Activated naive CD8-positive, alpha-beta T cell (primary cell): ENCODE measurements at regions not wholly inside any gene's neighbourhood (a gene's known extent, or its start where the extent isn't known, plus 50 kb on each side); places are given as distances from the start of the nearest gene placed in this dataset.

Source experiments
- H3K27ac Mint-ChIP-seq: one replicate; pipeline ENCODE4 v1.8.0; 2021; ENCODE audit warnings: mixed read lengths
- H3K27me3 Mint-ChIP-seq: one replicate; pipeline ENCODE4 v1.8.0; 2021; ENCODE audit warnings: mixed read lengths
- H3K36me3 Mint-ChIP-seq: one replicate; pipeline ENCODE4 v1.8.0; 2021; ENCODE audit warnings: mixed read lengths
- H3K4me1 Mint-ChIP-seq: one replicate; pipeline ENCODE4 v1.8.0; 2021; ENCODE audit warnings: low read depth, mixed read lengths
- H3K4me3 Mint-ChIP-seq: one replicate; pipeline ENCODE4 v1.8.0; 2021; ENCODE audit warnings: mild to moderate bottlenecking, mixed read lengths
- H3K9me3 Mint-ChIP-seq: one replicate; pipeline ENCODE4 v1.8.0; 2021; ENCODE audit warnings: low read depth, mixed read lengths

DNA sequence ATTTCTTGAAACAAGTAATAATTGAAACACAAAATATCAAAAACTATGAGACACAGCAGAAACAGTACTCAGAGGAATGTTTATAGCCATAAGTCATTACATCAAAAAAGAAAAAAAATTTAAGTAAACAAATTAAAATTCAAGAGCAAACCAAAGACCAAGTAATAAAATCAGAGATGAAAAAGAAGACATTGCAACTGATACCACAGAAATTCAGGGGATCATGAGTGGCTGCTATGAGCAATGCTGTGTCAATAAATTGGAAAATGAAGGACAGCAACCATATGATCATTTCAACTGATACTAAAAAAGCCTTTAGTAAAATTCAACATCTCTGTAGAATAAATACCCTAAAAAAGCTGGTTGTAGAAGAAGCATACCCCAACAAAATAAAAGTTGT is 644.1 kb upstream of the BCHE start:
- no peaks in the 10 kb centered on the region for H3K9me3 Mint-ChIP-seq
- no peak overlapping the region for H3K4me3 Mint-ChIP-seq
- H3K27me3 Mint-ChIP-seq, result no peaks in the 10 kb centered on the region
- no peaks in the 10 kb centered on the region for H3K36me3 Mint-ChIP-seq
- no peak overlapping the region for H3K27ac Mint-ChIP-seq
- no peaks in the 10 kb centered on the region for H3K4me1 Mint-ChIP-seq

- no peaks in the 10 kb centered on the region for H3K27me3 Mint-ChIP-seq
- no peaks in the 10 kb centered on the region for H3K36me3 Mint-ChIP-seq
- H3K9me3 Mint-ChIP-seq, result no peaks in the 10 kb centered on the region
- H3K4me3 Mint-ChIP-seq, result no peak overlapping the region
- no peaks in the 10 kb centered on the region for H3K4me1 Mint-ChIP-seq
- no peak overlapping the region for H3K27ac Mint-ChIP-seq
Observed at GRCh38 chr3:166478356-166478755, 641.1 kb upstream of the BCHE start.

GRCh38 chr3:166473501-166473900 is 636.3 kb upstream of the BCHE start:
- Mint-ChIP-seq H3K4me3 (no peak overlapping the region), H3K4me1 (no peaks in the 10 kb centered on the region), H3K9me3 (no peaks in the 10 kb centered on the region), H3K36me3 (no peaks in the 10 kb centered on the region), H3K27me3 (no peaks in the 10 kb centered on the region), H3K27ac (no peak overlapping the region)

- no peaks in the 10 kb centered on the region for H3K9me3 Mint-ChIP-seq
- no peak overlapping the region for H3K4me3 Mint-ChIP-seq
Observed at GRCh38 chr3:166472015-166472414, 634.8 kb upstream of the BCHE start.

DNA sequence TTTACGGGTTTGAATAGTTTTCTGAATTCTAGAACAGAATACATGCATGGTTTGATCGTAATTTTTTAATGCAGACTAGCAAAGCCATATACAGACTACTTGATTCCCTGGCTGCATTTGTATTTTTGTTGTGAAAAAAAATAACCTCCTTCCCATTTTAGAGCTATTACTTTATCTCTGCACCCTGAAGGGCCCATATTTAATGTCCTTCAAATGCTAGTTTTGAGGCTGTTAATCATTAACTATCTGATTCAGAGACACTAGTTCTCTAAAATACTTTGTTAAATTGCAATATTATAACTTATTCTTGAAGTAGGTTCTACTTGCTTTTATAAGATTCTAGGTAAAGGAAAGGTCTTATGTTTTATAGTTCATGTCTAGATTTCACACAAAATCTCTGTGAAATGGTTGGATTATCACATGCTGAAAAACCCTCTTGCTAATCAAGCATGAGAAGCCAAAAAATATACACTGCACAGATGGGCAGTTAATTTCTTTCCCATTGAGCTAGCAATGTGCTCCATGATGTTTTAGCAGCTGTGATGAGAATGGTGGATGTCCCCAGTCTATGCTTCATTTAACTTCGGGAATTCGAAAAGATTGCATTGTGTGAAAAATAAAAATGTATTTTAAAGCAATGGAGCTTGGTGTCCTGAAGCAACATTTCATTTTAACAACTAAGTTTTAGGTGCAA is 634.0 kb upstream of the BCHE start:
- Mint-ChIP-seq H3K4me1 (no peaks in the 10 kb centered on the region), H3K27me3 (no peaks in the 10 kb centered on the region), H3K4me3 (no peak overlapping the region), H3K36me3 (no peaks in the 10 kb centered on the region), H3K27ac (no peak overlapping the region), H3K9me3 (no peaks in the 10 kb centered on the region)

More at GRCh38 chr3:166472015-166472414, 634.8 kb upstream of the BCHE start:
- H3K36me3 Mint-ChIP-seq, result no peaks in the 10 kb centered on the region
- no peaks in the 10 kb centered on the region for H3K4me1 Mint-ChIP-seq
- no peaks in the 10 kb centered on the region for H3K27me3 Mint-ChIP-seq
- H3K27ac Mint-ChIP-seq, result no peak overlapping the region

DNA sequence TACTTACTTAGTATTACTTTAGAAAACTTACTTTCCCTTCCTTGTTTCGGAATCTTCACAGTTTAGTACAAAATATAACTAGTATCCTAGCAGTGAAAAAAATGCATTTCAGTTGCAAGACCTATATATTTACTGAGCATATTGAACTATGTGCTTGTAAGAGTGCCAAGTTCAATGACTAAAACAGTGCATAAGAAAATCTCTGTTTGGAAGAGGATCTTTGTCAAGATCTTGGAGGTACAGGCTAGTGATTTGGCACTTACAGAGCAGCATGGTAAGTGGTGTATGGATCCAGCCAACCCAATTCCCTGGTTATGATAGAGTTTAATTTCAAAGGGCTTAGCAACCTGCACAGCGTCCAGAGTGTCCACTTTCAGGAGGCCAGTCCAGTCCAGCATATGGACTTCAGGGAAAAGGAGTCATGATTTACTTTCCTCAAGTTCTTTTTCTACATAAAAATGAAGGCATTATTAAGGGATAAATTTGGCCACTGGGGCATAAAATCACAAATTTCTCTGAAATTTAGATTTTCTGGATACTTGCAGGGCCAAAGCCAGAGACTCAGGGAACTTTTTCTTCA is 625.8 kb upstream of the BCHE start:
- H3K27ac Mint-ChIP-seq, result no peak overlapping the region
- H3K27me3 Mint-ChIP-seq, result no peaks in the 10 kb centered on the region
- H3K4me1 Mint-ChIP-seq, result no peaks in the 10 kb centered on the region
- H3K9me3 Mint-ChIP-seq, result peaks cover 16% of the 10 kb centered on the region
- no peak overlapping the region for H3K4me3 Mint-ChIP-seq
- H3K36me3 Mint-ChIP-seq, result no peaks in the 10 kb centered on the region

DNA sequence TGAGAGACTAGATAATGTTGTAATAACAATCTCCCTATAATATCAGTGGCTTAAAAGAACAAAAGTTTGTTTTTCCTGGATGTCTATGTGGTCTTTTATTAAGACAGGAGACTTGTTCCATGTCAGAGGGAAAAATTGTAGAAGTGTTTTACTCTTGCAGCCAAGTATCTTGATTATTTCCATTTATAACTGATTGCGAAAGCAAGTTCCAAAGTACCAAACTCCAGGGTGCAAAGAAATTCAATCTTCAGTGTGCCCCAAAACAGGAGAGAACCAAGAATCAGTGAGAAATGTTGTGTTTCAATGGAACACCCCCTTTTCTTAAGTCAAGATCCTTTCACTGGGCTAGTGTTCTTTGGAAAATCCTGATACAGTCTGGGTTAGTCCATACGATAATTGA is 624.4 kb upstream of the BCHE start:
- Mint-ChIP-seq H3K9me3 (peaks cover 24% of the 10 kb centered on the region), H3K27ac (no peak overlapping the region), H3K4me3 (no peak overlapping the region), H3K36me3 (no peaks in the 10 kb centered on the region), H3K27me3 (no peaks in the 10 kb centered on the region), H3K4me1 (no peaks in the 10 kb centered on the region)

DNA sequence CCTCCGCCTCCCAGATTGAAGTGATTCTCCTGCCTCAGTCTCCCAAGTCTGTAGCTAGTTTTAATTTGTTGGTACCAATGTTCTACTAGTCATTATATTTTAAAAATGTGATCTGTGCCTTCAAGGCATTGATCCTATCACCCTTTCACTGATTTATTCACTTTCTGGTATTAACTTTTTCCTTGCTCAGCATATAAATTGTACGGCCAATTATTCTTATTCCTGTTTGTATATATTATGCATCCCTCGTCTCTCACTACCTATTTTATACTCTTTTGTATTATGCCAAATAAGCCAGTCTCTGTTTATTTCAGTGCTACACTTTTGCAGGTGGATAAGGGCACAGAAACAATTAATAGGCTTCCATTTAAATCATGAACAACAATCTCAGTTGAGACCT is 620.2 kb upstream of the BCHE start:
- no peak overlapping the region for H3K27ac Mint-ChIP-seq
- no peaks in the 10 kb centered on the region for H3K36me3 Mint-ChIP-seq
- no peak overlapping the region for H3K4me3 Mint-ChIP-seq
- H3K9me3 Mint-ChIP-seq, result peaks cover 25% of the 10 kb centered on the region
- no peaks in the 10 kb centered on the region for H3K4me1 Mint-ChIP-seq
- H3K27me3 Mint-ChIP-seq, result no peaks in the 10 kb centered on the region

DNA sequence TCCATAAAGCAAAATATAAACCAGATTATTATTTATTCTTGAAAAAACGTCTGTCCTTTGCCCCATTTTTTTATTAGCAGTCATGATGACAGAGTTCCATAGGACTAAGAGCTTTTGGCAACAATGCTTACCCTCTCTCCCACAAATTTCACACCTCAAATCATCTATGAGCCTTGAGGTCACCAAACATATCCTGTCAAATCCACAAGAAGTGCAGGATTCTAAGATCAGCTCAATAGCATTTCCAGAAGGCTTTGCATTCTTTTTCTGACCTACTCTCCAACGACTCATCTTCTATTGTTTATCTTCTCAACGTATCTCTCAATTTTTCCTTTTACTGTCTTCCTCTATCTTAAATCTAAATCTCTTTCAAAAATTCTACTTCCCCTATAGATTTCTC is 619.1 kb upstream of the BCHE start:
- Mint-ChIP-seq H3K27me3 (no peaks in the 10 kb centered on the region), H3K27ac (no peak overlapping the region), H3K9me3 (peaks cover 23% of the 10 kb centered on the region)

GRCh38 chr3:166455744-166456143 is 618.5 kb upstream of the BCHE start:
- H3K36me3 Mint-ChIP-seq, result no peaks in the 10 kb centered on the region
- peaks cover 20% of the 10 kb centered on the region for H3K9me3 Mint-ChIP-seq
- no peaks in the 10 kb centered on the region for H3K4me1 Mint-ChIP-seq
- H3K27ac Mint-ChIP-seq, result no peak overlapping the region
- H3K27me3 Mint-ChIP-seq, result no peaks in the 10 kb centered on the region
- no peak overlapping the region for H3K4me3 Mint-ChIP-seq

More for the DNA sequence above, 619.1 kb upstream of the BCHE start:
- no peak overlapping the region for H3K4me3 Mint-ChIP-seq
- no peaks in the 10 kb centered on the region for H3K36me3 Mint-ChIP-seq
- no peaks in the 10 kb centered on the region for H3K4me1 Mint-ChIP-seq

- Mint-ChIP-seq H3K4me1 (no peaks in the 10 kb centered on the region), H3K27me3 (no peaks in the 10 kb centered on the region), H3K36me3 (no peaks in the 10 kb centered on the region), H3K27ac (no peak overlapping the region), H3K4me3 (no peak overlapping the region), H3K9me3 (peaks cover 16% of the 10 kb centered on the region)
Observed at GRCh38 chr3:166453478-166453877, 616.3 kb upstream of the BCHE start.

- Mint-ChIP-seq H3K36me3 (no peaks in the 10 kb centered on the region), H3K27me3 (no peaks in the 10 kb centered on the region), H3K27ac (no peak overlapping the region), H3K4me3 (no peak overlapping the region), H3K9me3 (peaks cover 10% of the 10 kb centered on the region), H3K4me1 (no peaks in the 10 kb centered on the region)
Observed at GRCh38 chr3:166451997-166452396, 614.8 kb upstream of the BCHE start.

GRCh38 chr3:166447513-166447912 is 610.3 kb upstream of the BCHE start:
- Mint-ChIP-seq H3K36me3 (no peaks in the 10 kb centered on the region), H3K9me3 (peaks cover 10% of the 10 kb centered on the region), H3K27me3 (no peaks in the 10 kb centered on the region), H3K27ac (no peak overlapping the region), H3K4me3 (no peak overlapping the region), H3K4me1 (no peaks in the 10 kb centered on the region)

DNA sequence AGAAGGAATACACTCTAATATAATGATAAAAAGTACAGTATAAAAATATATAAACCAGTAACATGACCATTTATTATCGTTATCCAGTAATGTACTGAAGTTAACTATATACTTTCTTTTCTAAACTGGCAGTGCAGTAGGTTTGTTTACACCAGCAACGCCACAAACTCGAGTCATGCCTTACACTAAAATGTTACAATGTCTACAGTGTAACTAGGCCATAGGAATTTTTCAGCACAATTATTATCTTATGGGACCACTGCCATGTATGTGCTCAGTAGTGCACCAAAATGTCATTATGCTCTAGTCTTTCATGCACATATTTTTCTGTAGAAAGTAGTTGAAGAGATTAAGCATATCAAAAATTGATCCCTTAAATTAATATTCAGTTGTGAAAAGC is 609.8 kb upstream of the BCHE start:
- no peak overlapping the region for H3K27ac Mint-ChIP-seq
- peaks cover 9% of the 10 kb centered on the region for H3K9me3 Mint-ChIP-seq
- no peaks in the 10 kb centered on the region for H3K4me1 Mint-ChIP-seq
- no peak overlapping the region for H3K4me3 Mint-ChIP-seq
- no peaks in the 10 kb centered on the region for H3K36me3 Mint-ChIP-seq
- no peaks in the 10 kb centered on the region for H3K27me3 Mint-ChIP-seq

DNA sequence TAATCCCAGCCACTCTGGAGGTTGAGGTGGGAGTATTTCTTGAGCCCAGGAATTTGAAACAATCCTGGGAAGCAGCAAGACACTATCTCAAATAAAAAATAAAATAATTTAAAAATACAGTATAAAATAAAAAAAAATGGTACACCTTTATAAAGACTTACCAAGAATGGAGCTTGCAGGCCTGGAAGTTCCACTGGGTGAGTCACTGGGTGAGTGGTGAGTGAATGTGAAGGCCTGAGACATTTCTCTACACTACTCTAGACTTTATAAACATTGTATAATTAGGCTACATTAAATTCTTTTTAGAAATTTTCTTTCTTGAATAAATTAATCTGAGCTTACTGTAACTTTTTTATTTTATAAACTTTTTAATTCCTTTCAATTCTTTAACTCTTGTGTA is 609.1 kb upstream of the BCHE start:
- peaks cover 7% of the 10 kb centered on the region for H3K9me3 Mint-ChIP-seq
- no peaks in the 10 kb centered on the region for H3K36me3 Mint-ChIP-seq
- no peaks in the 10 kb centered on the region for H3K27me3 Mint-ChIP-seq
- H3K4me1 Mint-ChIP-seq, result no peaks in the 10 kb centered on the region
- H3K4me3 Mint-ChIP-seq, result no peak overlapping the region
- no peak overlapping the region for H3K27ac Mint-ChIP-seq

DNA sequence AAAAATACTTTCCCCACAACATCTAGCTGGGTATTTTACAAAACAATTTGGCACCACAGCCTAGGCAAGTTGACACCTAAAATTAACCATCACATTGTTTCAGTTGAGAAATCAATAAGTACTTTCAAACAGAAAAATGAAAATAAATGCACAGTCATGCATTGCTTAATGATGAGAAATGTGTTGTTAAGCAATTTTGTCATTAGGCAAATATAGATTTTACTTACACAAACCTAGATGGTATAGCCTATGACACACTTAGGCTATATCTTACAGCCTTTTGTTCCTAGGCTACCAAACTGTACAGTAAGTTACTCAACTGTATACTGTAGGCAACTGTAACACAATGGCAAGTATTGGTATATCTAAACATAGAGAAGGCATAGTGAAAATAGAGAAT is 608.6 kb upstream of the BCHE start:
- no peaks in the 10 kb centered on the region for H3K36me3 Mint-ChIP-seq
- H3K4me1 Mint-ChIP-seq, result no peaks in the 10 kb centered on the region
- H3K9me3 Mint-ChIP-seq, result peaks cover 7% of the 10 kb centered on the region
- H3K4me3 Mint-ChIP-seq, result no peak overlapping the region
- no peak overlapping the region for H3K27ac Mint-ChIP-seq
- no peaks in the 10 kb centered on the region for H3K27me3 Mint-ChIP-seq
